Fibroblast of the aortic adventitia (primary cell): ENCODE measurements at regions not wholly inside any gene's neighbourhood (a gene's known extent, or its start where the extent isn't known, plus 50 kb on each side); places are given as distances from the start of the nearest gene placed in this dataset.

ENCODE experiments used
- DNase-seq: peaks from one replicate; pipeline ENCODE4 v3.0.0-alpha.2; 2010; ENCODE audit warnings: low read depth
- H3K4me3 ChIP-seq: 2 replicates; pipeline ENCODE4 v1.5.1; 2011; ENCODE audit warnings: low read depth, mild to moderate bottlenecking, control low read depth, low read length, moderate library complexity
- TF ChIP-seq, protein P1 (sequence below): IDR thresholded peaks from 2 replicates; pipeline ENCODE4 v1.5.1; 2011; ENCODE audit warnings: mild to moderate bottlenecking, low read length, control low read depth, inconsistent platforms; ENCODE audit not compliant: insufficient read depth

DNA sequence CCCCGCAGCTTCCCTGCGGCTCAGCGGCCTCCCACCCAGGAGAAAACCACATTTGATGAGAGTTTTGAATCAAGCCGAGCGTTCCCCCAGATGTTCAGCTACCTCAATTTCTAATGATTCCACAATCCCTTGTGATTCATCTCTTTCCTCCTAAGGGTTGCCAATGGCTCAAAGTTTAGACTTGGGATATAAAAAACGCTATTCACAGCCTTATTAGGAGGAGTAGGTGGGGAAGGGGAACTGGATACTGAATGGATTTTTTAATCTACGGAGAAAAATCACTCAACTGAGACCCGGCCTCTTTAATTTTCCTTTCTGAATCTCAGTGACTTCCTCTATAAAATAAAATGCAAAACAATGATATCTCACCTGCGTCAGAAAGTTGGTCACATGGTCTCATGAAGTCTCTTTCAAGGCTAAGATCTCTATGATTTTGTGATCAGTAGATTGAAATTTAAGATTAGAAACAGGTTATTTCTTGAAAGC is 192.6 kb upstream of the TCF4 start:
- H3K4me3 ChIP-seq = peak overlapping the region; percentile 68
- TF ChIP-seq, protein P1, sequence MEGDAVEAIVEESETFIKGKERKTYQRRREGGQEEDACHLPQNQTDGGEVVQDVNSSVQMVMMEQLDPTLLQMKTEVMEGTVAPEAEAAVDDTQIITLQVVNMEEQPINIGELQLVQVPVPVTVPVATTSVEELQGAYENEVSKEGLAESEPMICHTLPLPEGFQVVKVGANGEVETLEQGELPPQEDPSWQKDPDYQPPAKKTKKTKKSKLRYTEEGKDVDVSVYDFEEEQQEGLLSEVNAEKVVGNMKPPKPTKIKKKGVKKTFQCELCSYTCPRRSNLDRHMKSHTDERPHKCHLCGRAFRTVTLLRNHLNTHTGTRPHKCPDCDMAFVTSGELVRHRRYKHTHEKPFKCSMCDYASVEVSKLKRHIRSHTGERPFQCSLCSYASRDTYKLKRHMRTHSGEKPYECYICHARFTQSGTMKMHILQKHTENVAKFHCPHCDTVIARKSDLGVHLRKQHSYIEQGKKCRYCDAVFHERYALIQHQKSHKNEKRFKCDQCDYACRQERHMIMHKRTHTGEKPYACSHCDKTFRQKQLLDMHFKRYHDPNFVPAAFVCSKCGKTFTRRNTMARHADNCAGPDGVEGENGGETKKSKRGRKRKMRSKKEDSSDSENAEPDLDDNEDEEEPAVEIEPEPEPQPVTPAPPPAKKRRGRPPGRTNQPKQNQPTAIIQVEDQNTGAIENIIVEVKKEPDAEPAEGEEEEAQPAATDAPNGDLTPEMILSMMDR = no peak
- peak; percentile 38 for DNase-seq

DNA sequence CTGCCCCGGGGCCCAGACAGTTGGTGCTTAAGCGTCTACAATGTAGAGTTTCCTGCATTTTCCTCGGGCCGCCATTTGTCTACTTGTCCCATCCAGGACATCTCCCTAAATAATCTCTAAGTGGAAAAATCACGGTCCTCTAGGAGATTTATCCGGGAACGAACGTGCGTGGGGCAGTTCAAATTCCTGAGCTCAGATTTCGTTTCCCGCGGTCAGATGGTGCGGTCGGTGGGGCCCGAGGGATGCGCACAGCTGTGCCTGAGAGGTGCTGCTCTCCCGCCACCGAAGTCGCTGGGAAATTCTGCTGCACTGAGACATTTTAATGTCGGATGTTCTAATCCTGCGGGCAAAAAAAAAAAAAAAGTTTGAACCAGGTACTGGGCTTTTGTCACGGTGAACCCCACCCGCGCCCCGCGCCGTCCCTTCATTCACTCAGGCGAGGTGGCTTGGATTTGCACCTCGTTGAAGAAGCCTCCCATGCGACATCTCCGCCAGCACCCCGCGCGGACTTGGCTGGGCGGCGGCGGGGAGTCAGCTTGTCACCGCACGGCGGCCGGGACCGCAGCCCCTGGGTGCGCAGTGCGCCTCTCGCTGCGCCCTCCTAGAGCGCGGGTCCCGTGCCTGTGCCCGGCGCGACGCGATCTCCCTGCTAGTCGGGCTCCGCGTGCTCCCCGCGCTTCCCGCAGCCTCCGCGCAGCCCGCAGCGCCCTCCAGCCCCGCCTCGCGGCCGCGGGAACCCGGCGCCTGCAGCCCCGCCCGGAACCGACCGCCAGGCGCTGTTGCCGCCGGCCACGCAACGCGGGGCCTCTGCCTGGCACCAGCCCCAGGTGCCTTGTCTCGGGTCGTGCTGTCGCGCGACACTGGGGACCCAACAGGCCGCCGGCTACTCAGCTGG is 191.9 kb upstream of the TCF4 start:
- peak overlapping the region; percentile 68 for H3K4me3 ChIP-seq
- TF ChIP-seq, protein P1 = no peak
- DNase-seq = peak; percentile 24

GRCh38 chr18:55778788-55779690 is 191.0 kb upstream of the TCF4 start:
- peak overlapping the region; percentile 68 for H3K4me3 ChIP-seq
- no peak for DNase-seq
- TF ChIP-seq, protein P1 = no peak

DNA sequence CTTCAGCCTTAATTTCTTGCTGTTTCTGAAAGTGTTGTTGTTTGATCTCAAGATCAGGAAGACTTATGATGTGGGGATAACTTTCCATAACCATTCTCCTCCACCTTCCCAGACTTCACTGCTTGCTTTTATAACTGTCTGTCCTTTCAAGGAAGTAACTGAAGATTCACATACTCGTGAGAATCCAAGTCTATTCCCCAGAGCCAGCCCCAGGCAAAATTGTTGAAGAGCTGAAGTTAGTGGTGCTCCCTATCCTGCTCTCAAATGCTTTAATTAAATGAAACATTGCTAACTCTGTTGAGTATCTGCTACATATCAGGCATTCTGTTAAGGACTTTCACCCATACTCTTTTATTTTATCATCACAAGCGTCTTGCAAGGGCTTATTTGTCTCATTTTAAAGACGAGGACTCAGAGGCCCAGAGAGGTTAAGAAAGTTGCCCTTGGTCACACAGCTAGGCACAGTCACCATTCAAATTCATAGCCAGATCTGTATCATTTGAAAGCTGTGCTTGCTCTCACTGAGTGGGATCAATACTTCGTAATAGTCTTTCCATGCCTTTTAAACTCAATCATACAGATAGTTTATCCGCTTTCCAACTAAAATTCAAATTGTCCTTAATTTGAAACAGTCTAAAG is 189.8 kb upstream of the TCF4 start:
- no peak overlapping the region for H3K4me3 ChIP-seq
- no peak for DNase-seq
- TF ChIP-seq, protein P1 = no peak

- DNase-seq = no peak
- TF ChIP-seq, protein P1 = peak; percentile 29
- H3K4me3 ChIP-seq = no peak overlapping the region
These were observed 188.0 kb upstream of the TCF4 start for GRCh38 chr18:55775972-55776371.

GRCh38 chr18:55774505-55774904 is 186.5 kb upstream of the TCF4 start:
- no peak overlapping the region for H3K4me3 ChIP-seq
- TF ChIP-seq, protein P1 = no peak
- no peak for DNase-seq
